ENCODE measurements at regions not wholly inside any gene's neighbourhood (a gene's known extent, or its start where the extent isn't known, plus 50 kb on each side); places are given as distances from the start of the nearest gene placed in this dataset.

DNA sequence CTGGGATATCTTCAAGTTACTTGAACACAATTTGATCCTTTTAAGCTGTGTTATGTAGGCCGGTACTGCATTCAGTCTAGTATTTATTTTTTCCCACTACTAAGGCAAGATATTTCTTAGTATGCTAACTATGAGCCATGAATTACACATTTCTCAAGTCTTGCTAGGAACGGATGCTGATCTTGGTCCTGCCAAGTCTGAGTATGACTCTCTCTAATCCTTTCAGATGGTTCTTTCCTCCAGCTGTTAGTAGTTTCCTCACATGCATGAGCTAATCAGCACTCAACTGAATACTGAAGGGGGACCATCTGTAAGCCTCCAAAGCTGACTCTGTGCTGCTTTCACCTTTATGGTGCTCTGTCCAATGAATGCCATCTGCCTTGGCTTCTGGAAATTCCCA, 460.3 kb downstream of the KCTD12 start:
- ChIA-PET CTCF (no interaction called here), POLR2A (no interaction called here)
- DNase-seq (ENCODE audit: low read depth, low spot score) (no peak), ATAC-seq (no peak)
- TF ChIP-seq, protein P1, sequence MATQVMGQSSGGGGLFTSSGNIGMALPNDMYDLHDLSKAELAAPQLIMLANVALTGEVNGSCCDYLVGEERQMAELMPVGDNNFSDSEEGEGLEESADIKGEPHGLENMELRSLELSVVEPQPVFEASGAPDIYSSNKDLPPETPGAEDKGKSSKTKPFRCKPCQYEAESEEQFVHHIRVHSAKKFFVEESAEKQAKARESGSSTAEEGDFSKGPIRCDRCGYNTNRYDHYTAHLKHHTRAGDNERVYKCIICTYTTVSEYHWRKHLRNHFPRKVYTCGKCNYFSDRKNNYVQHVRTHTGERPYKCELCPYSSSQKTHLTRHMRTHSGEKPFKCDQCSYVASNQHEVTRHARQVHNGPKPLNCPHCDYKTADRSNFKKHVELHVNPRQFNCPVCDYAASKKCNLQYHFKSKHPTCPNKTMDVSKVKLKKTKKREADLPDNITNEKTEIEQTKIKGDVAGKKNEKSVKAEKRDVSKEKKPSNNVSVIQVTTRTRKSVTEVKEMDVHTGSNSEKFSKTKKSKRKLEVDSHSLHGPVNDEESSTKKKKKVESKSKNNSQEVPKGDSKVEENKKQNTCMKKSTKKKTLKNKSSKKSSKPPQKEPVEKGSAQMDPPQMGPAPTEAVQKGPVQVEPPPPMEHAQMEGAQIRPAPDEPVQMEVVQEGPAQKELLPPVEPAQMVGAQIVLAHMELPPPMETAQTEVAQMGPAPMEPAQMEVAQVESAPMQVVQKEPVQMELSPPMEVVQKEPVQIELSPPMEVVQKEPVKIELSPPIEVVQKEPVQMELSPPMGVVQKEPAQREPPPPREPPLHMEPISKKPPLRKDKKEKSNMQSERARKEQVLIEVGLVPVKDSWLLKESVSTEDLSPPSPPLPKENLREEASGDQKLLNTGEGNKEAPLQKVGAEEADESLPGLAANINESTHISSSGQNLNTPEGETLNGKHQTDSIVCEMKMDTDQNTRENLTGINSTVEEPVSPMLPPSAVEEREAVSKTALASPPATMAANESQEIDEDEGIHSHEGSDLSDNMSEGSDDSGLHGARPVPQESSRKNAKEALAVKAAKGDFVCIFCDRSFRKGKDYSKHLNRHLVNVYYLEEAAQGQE (IDR thresholded peaks at IDR 0.05; ENCODE audit: insufficient read depth in 1 of 2, low read depth in 2 of 2, low read length in 1 of 2), result no peak
- no peak for TF ChIP-seq POLR2AphosphoS5 (IDR thresholded peaks at IDR 0.05; ENCODE audit: low read depth, low read length)
- no peak for TF ChIP-seq TCF7L2 (IDR thresholded peaks at IDR 0.05; ENCODE audit: low read depth, low read length)
- TF ChIP-seq, protein P2, sequence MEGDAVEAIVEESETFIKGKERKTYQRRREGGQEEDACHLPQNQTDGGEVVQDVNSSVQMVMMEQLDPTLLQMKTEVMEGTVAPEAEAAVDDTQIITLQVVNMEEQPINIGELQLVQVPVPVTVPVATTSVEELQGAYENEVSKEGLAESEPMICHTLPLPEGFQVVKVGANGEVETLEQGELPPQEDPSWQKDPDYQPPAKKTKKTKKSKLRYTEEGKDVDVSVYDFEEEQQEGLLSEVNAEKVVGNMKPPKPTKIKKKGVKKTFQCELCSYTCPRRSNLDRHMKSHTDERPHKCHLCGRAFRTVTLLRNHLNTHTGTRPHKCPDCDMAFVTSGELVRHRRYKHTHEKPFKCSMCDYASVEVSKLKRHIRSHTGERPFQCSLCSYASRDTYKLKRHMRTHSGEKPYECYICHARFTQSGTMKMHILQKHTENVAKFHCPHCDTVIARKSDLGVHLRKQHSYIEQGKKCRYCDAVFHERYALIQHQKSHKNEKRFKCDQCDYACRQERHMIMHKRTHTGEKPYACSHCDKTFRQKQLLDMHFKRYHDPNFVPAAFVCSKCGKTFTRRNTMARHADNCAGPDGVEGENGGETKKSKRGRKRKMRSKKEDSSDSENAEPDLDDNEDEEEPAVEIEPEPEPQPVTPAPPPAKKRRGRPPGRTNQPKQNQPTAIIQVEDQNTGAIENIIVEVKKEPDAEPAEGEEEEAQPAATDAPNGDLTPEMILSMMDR (IDR thresholded peaks at IDR 0.05), result no peak
- TF ChIP-seq SIN3A (IDR thresholded peaks at IDR 0.05; ENCODE audit: borderline replicate concordance, insufficient read depth, low read depth, low read length), result no peak
- Histone ChIP-seq H3K9me3 (ENCODE audit: control insufficient read depth, insufficient read depth, low read depth, low read length) (no peaks in the 10 kb centered on the region), H3K27ac (ENCODE audit: low read length) (no peak overlapping the region), H3K36me3 (ENCODE audit: control insufficient read depth, insufficient read depth, low read length) (no peaks in the 10 kb centered on the region), H3K27me3 (ENCODE audit: control insufficient read depth, insufficient read depth, low read length) (no peaks in the 10 kb centered on the region), H3K4me3 (ENCODE audit: low read depth in 2 of 2, low read length in 2 of 2) (no peak overlapping the region), H3K4me1 (ENCODE audit: control insufficient read depth, insufficient read depth, low read length) (no peaks in the 10 kb centered on the region)
- intact Hi-C loops (cut with micrococcal nuclease; ENCODE audit: unreplicated experiment), result no loop called here
- BruUV-seq (replicated peaks), result no TSS peak
- in situ Hi-C loops (cut with HindIII; ENCODE audit: low pct_unique_long_range_greater_than_20kb, low sequenced_read_pairs), result no loop called here

DNA sequence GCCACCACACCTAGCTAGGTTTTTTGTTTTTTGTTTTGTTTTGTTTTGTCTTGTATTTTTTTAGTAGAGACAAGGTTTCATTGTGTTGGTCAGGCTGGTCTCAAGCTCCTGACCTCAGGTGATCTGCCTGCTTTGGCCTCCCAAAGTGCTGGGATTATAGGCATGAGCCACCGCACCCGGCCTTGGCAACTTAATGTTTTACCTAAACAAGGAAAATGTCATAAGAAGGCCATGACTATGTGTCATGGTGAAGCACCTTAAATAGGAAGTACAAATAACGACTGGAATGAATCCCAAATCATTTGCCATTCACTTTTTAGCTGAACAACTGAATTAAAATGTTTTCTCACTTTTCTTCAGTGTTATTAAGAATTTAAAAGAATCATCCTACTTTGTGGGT, 465.2 kb downstream of the KCTD12 start:
- intact Hi-C loops (cut with micrococcal nuclease; ENCODE audit: unreplicated experiment) (no loop called here), in situ Hi-C loops (cut with HindIII; ENCODE audit: low pct_unique_long_range_greater_than_20kb, low sequenced_read_pairs) (no loop called here)
- Histone ChIP-seq H3K27me3 (ENCODE audit: control insufficient read depth, insufficient read depth, low read length) (no peaks in the 10 kb centered on the region), H3K4me3 (ENCODE audit: low read depth in 2 of 2, low read length in 2 of 2) (no peak overlapping the region), H3K27ac (ENCODE audit: low read length) (no peak overlapping the region), H3K4me1 (ENCODE audit: control insufficient read depth, insufficient read depth, low read length) (no peaks in the 10 kb centered on the region), H3K9me3 (ENCODE audit: control insufficient read depth, insufficient read depth, low read depth, low read length) (no peaks in the 10 kb centered on the region), H3K36me3 (ENCODE audit: control insufficient read depth, insufficient read depth, low read length) (no peaks in the 10 kb centered on the region)
- DNase-seq (ENCODE audit: low read depth, low spot score), result no peak
- ChIA-PET POLR2A (no interaction called here), CTCF (no interaction called here)
- no TSS peak for BruUV-seq (replicated peaks)
- no peak for TF ChIP-seq TCF7L2 (IDR thresholded peaks at IDR 0.05; ENCODE audit: low read depth, low read length)
- TF ChIP-seq, protein P1 (IDR thresholded peaks at IDR 0.05; ENCODE audit: insufficient read depth in 1 of 2, low read depth in 2 of 2, low read length in 1 of 2), result no peak
- TF ChIP-seq SIN3A (IDR thresholded peaks at IDR 0.05; ENCODE audit: borderline replicate concordance, insufficient read depth, low read depth, low read length), result no peak
- TF ChIP-seq, protein P2 (IDR thresholded peaks at IDR 0.05), result no peak
- no peak for TF ChIP-seq POLR2AphosphoS5 (IDR thresholded peaks at IDR 0.05; ENCODE audit: low read depth, low read length)
- no peak for ATAC-seq

All from Panc1 (cell line).